Mesendoderm (in vitro differentiated cells): ENCODE measurements at regions not wholly inside any gene's neighbourhood (a gene's known extent, or its start where the extent isn't known, plus 50 kb on each side); places are given as distances from the start of the nearest gene placed in this dataset.
A peak's percentile ranks its signal among the peaks of the same experiment; 100 is the strongest.
"Not testable (repeated sequence)": the region's sequence is repeated elsewhere in the genome, so short reads cannot be mapped to it uniquely, and the experiment has no call there.

Experiments used
- DNase-seq: peaks from one replicate; pipeline ENCODE4 v3.0.0; 2013
- H2AK5ac ChIP-seq: 2 replicates; pipeline ENCODE4 v1.6.1; 2013; ENCODE audit warnings: low read length, inconsistent platforms
- H2BK120ac ChIP-seq: 2 replicates; pipeline ENCODE4 v1.6.1; 2013; ENCODE audit warnings: low read depth, mild to moderate bottlenecking, low read length, moderate library complexity, mixed read lengths
- H2BK15ac ChIP-seq: replicated peaks from 2 replicates; pipeline ENCODE4 v1.6.1; 2013; ENCODE audit warnings: low read depth, mild to moderate bottlenecking, moderate library complexity
- H2BK5ac ChIP-seq: 2 replicates; pipeline ENCODE4 v1.6.1; 2013; ENCODE audit warnings: low read length, inconsistent platforms
- H3K18ac ChIP-seq: 2 replicates; pipeline ENCODE4 v1.6.1; 2013; ENCODE audit warnings: mild to moderate bottlenecking, low read length, mixed read lengths
- H3K23ac ChIP-seq: one replicate; pipeline ENCODE4 v1.6.1; 2013; ENCODE audit warnings: low read length
- H3K27ac ChIP-seq: 2 replicates; pipeline ENCODE4 v1.5.1; 2013; ENCODE audit warnings: low read depth, mild to moderate bottlenecking, inconsistent platforms, low read length, moderate library complexity
- H3K27me3 ChIP-seq: 2 replicates; pipeline ENCODE4 v1.6.1; 2013; ENCODE audit warnings: low read length, control low read depth, mild to moderate bottlenecking, inconsistent platforms; ENCODE audit not compliant: insufficient read depth, poor library complexity
- H3K36me3 ChIP-seq: 2 replicates; pipeline ENCODE4 v1.6.1; 2013; ENCODE audit warnings: low read length, inconsistent platforms; ENCODE audit not compliant: control insufficient read depth, insufficient read depth
- H3K4ac ChIP-seq: one replicate; pipeline ENCODE4 v1.6.1; 2013; ENCODE audit warnings: low read depth, mild to moderate bottlenecking, low read length, moderate library complexity
- H3K4me1 ChIP-seq: 2 replicates; pipeline ENCODE4 v1.6.1; 2013; ENCODE audit warnings: low read depth, low read length, inconsistent platforms; ENCODE audit not compliant: control insufficient read depth
- H3K4me2 ChIP-seq: 2 replicates; pipeline ENCODE4 v1.6.1; 2013; ENCODE audit warnings: low read length
- H3K4me3 ChIP-seq: 2 replicates; pipeline ENCODE4 v1.5.1; 2013; ENCODE audit warnings: mild to moderate bottlenecking, low read length
- H3K56ac ChIP-seq: one replicate; pipeline ENCODE4 v1.6.1; 2013; ENCODE audit warnings: low read length
- H3K79me1 ChIP-seq: 2 replicates; pipeline ENCODE4 v1.6.1; 2013; ENCODE audit warnings: low read length, inconsistent platforms
- H3K79me2 ChIP-seq: 2 replicates; pipeline ENCODE4 v1.6.1; 2013; ENCODE audit warnings: mild to moderate bottlenecking, low read length; ENCODE audit not compliant: control insufficient read depth, insufficient read depth
- H3K9ac ChIP-seq: 2 replicates; pipeline ENCODE4 v1.6.1; 2013; ENCODE audit warnings: low read length, inconsistent platforms
- H4K5ac ChIP-seq: one replicate; pipeline ENCODE4 v1.6.1; 2013; ENCODE audit warnings: low read length
- H4K8ac ChIP-seq: one replicate; pipeline ENCODE4 v1.6.1; 2013; ENCODE audit warnings: low read depth, mild to moderate bottlenecking, control low read depth, low read length, moderate library complexity
- WGBS: extraction: QIAGEN DNeasy Blood & Tissue Kit; methylation state at CpG from one replicate; pipeline ENCODE4 v1.1.7; 2013; ENCODE audit warnings: low lambda C conversion rate, missing lambda C conversion rate; ENCODE audit not compliant: insufficient coverage; ENCODE audit errors: extremely low coverage; 5-methylcytosine and 5-hydroxymethylcytosine counted together

DNA sequence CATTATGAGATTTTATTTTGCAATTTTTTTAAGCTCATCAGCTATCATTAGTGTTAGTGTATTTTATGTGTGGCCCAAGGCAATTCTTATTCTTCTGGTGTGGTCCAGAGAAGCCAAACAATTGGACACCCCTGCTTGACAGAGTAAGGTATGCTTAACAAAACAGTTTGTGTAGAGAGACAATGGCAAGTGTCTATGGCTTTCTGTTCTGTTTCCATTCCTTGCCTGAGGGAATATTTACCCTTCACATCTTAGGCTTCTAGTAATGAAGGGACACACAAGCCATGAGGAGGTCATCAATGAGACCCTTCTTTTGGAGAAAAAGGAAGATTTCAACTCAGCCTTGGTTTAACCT is 1278.4 kb upstream of the TENM4 start:
- Histone ChIP-seq H3K18ac (no peak overlapping the region), H3K27ac (no peak overlapping the region), H3K36me3 (no peaks in the 10 kb centered on the region), H3K9ac (no peak overlapping the region), H3K23ac (no peak overlapping the region), H2BK5ac (no peak overlapping the region), H3K4ac (no peak overlapping the region), H3K27me3 (no peaks in the 10 kb centered on the region), H3K4me1 (no peaks in the 10 kb centered on the region), H4K5ac (no peak overlapping the region), H4K8ac (no peak overlapping the region), H3K4me2 (no peak overlapping the region), H3K79me2 (no peaks in the 10 kb centered on the region), H3K56ac (no peak overlapping the region), H2AK5ac (no peak overlapping the region), H3K4me3 (no peak overlapping the region), H2BK15ac (no peak overlapping the region), H2BK120ac (no peak overlapping the region), H3K79me1 (no peaks in the 10 kb centered on the region)
- DNase-seq = peak; percentile 11

- H2BK15ac ChIP-seq = no peak overlapping the region
- H2AK5ac ChIP-seq = no peak overlapping the region
- no peaks in the 10 kb centered on the region for H3K79me1 ChIP-seq
- H3K27me3 ChIP-seq = no peaks in the 10 kb centered on the region
- H3K36me3 ChIP-seq = no peaks in the 10 kb centered on the region
- WGBS = no CpG with 5 or more reads among the region's 2 CpGs
- no peak overlapping the region for H3K4ac ChIP-seq
- H3K27ac ChIP-seq = no peak overlapping the region
- no peak overlapping the region for H3K9ac ChIP-seq
- H3K79me2 ChIP-seq = no peaks in the 10 kb centered on the region
- no peak overlapping the region for H3K18ac ChIP-seq
- no peak overlapping the region for H2BK5ac ChIP-seq
- no peak overlapping the region for H3K4me3 ChIP-seq
- no peaks in the 10 kb centered on the region for H3K4me1 ChIP-seq
- no peak overlapping the region for H4K8ac ChIP-seq
- H3K23ac ChIP-seq = no peak overlapping the region
- no peak overlapping the region for H2BK120ac ChIP-seq
- H4K5ac ChIP-seq = no peak overlapping the region
- no peak overlapping the region for H3K4me2 ChIP-seq
- no peak overlapping the region for H3K56ac ChIP-seq
- no peak for DNase-seq
Measured at GRCh38 chr11:80718611-80719291, 1277.9 kb upstream of the TENM4 start.

DNA sequence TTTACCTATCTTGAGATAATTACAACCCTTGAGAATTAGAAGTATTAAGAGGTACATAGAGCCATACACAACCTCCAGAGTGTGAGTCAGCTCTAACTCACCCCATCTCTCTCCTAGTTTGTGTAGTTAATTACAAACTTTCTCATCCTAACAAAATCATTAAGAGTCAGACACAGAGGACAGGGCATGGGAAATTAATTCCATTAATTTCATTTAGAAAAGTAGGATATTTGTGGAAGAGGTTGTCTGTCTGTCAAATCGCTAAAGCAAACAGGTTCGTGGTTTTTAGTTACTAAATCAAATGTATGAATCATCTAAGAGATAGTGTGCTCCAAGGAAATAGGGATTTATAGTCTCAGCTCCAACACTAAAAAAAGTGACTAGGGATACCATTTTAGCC is 1261.4 kb upstream of the TENM4 start:
- H3K18ac ChIP-seq = no peak overlapping the region
- H2BK120ac ChIP-seq = no peak overlapping the region
- H3K27me3 ChIP-seq = no peaks in the 10 kb centered on the region
- no peak for DNase-seq
- peaks cover 7% of the 10 kb centered on the region for H3K4me1 ChIP-seq
- H3K4me2 ChIP-seq = no peak overlapping the region
- no peak overlapping the region for H3K23ac ChIP-seq
- H3K79me1 ChIP-seq = no peaks in the 10 kb centered on the region
- no peak overlapping the region for H3K9ac ChIP-seq
- no peak overlapping the region for H2AK5ac ChIP-seq
- H4K5ac ChIP-seq = no peak overlapping the region
- H3K4me3 ChIP-seq = no peak overlapping the region
- H3K79me2 ChIP-seq = no peaks in the 10 kb centered on the region
- no peak overlapping the region for H3K27ac ChIP-seq
- no peak overlapping the region for H4K8ac ChIP-seq
- H2BK15ac ChIP-seq = no peak overlapping the region
- no peaks in the 10 kb centered on the region for H3K36me3 ChIP-seq
- no CpG with 5 or more reads among the region's 2 CpGs for WGBS
- H2BK5ac ChIP-seq = no peak overlapping the region
- H3K56ac ChIP-seq = no peak overlapping the region
- H3K4ac ChIP-seq = no peak overlapping the region

DNA sequence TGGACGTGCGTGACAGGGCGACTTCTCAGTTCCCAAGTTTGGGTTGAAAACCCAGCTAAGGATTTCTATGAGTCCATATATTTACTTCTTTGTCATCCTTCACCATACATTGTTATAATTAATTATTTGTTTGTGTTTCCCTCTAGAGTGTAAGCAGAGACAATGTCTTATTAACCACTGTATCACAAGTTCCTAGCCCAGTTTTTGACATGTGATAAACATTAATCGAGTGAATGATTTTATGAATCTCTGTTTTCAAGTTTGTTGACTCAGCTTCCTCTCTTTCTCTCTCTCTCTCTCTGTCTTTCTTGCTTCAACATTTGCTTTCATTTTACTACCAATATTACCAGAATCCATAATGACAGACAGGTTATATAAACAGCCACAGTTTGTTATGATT is 1259.6 kb upstream of the TENM4 start:
- Histone ChIP-seq H3K4me1 (peaks cover 7% of the 10 kb centered on the region), H3K4me2 (no peak overlapping the region), H3K27ac (peak overlapping the region; percentile 37), H2BK120ac (no peak overlapping the region), H3K27me3 (no peaks in the 10 kb centered on the region), H4K8ac (no peak overlapping the region), H3K9ac (no peak overlapping the region), H2AK5ac (no peak overlapping the region), H3K79me2 (no peaks in the 10 kb centered on the region), H4K5ac (no peak overlapping the region), H3K18ac (no peak overlapping the region), H3K4me3 (no peak overlapping the region), H2BK15ac (peak overlapping the region; percentile 19), H3K23ac (no peak overlapping the region), H3K4ac (no peak overlapping the region), H3K79me1 (no peaks in the 10 kb centered on the region), H2BK5ac (no peak overlapping the region), H3K56ac (no peak overlapping the region), H3K36me3 (no peaks in the 10 kb centered on the region)
- DNase-seq = no peak
- WGBS = no CpG with 5 or more reads among the region's 4 CpGs

DNA sequence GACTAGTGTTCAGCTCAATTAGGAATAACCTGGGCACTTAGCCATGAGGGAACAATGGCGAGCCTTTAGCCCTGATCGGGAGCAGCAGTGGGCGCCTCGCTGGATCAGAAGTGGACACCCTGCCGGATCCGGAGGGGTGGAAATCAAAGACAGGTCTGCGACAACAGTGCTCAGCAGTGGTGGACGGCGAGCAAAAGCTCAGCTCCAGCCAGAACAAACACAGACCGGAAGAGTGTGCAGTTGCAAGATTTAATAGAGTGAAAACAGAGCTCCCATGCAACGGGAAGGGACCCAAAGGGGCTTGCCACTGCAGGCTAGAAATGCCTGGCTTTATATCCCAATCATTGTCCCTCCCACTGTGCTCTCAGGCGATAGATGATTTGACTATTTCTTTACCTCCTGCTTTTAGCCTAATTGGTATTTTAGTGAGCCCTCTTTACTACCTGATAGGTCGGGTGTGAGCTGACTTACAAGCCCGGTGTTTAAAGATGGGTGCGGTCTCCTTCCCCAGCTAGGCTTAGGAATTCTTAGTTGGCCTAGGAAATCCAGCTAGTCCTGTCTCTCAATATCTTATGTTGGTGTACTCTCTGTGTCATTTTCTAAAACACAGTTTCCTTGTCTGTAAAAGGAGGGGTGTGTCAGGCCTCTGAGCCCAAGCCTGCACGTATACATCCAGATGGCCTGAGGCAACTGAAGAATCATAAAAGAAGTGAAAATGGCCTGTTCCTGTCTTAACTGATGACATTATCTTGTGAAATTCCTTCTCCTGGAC is 1258.8 kb upstream of the TENM4 start:
- peak overlapping the region; percentile 25 for H2AK5ac ChIP-seq
- not testable (repeated sequence) for H3K27me3 ChIP-seq, H4K8ac ChIP-seq, H3K4me1 ChIP-seq, H3K79me2 ChIP-seq, H3K4me3 ChIP-seq, H3K36me3 ChIP-seq, H3K4me2 ChIP-seq, H4K5ac ChIP-seq, H3K79me1 ChIP-seq, H2BK15ac ChIP-seq
- H3K23ac ChIP-seq = peak overlapping the region; percentile 76
- H3K9ac ChIP-seq = peak overlapping the region; percentile 9
- peak overlapping the region; percentile 60 for H3K18ac ChIP-seq
- WGBS = no CpG with 5 or more reads among the region's 16 CpGs
- DNase-seq = peak; percentile 75
- peak overlapping the region; percentile 94 for H3K4ac ChIP-seq
- H3K56ac ChIP-seq = peak overlapping the region; percentile 77
- H2BK120ac ChIP-seq = peak overlapping the region; percentile 98
- peak overlapping the region; percentile 85 for H3K27ac ChIP-seq
- peak overlapping the region; percentile 96 for H2BK5ac ChIP-seq
